ENCODE measurements at regions not wholly inside any gene's neighbourhood (a gene's known extent, or its start where the extent isn't known, plus 50 kb on each side); places are given as distances from the start of the nearest gene placed in this dataset.
"Not testable (repeated sequence)": the region's sequence is repeated elsewhere in the genome, so short reads cannot be mapped to it uniquely, and the experiment has no call there.

GRCh38 chr3:87121856-87122255 lies 105.3 kb upstream of the CHMP2B start:
- H3K9me3 ChIP-seq: no peaks in the 10 kb centered on the region
- intact Hi-C loops (cut with DNase I): no loop called here
- no peaks in the 10 kb centered on the region for H3K4me1 ChIP-seq
- H3K4me3 ChIP-seq (replicated peaks in 1 of 3): no peak overlapping the region
- no peaks in the 10 kb centered on the region for H3K27me3 ChIP-seq
- 80 to 83% methylated on average over 2 of the region's 2 CpGs for WGBS, 2 donors
- H3K36me3 ChIP-seq: no peaks in the 10 kb centered on the region
- no peak for DNase-seq
- H3K27ac ChIP-seq: no peak overlapping the region
- TF ChIP-seq POLR2A (IDR thresholded peaks at IDR 0.05) (no peak), CTCF (IDR thresholded peaks at IDR 0.05) (no peak)

GRCh38 chr3:87120881-87121280 lies 106.2 kb upstream of the CHMP2B start:
- Histone ChIP-seq H3K4me1 (no peaks in the 10 kb centered on the region), H3K27me3 (no peaks in the 10 kb centered on the region), H3K36me3 (no peaks in the 10 kb centered on the region), H3K27ac (no peak overlapping the region), H3K4me3 (replicated peaks in 1 of 3) (no peak overlapping the region), H3K9me3 (no peaks in the 10 kb centered on the region)
- TF ChIP-seq CTCF (IDR thresholded peaks at IDR 0.05): no peak
- TF ChIP-seq POLR2A (IDR thresholded peaks at IDR 0.05): no peak
- WGBS, 2 donors: 68 to 74% methylated on average over 2 of the region's 2 CpGs
- intact Hi-C loops (cut with DNase I): no loop called here
- DNase-seq: no peak

- no peaks in the 10 kb centered on the region for H3K9me3 ChIP-seq
- no peak for DNase-seq
- H3K36me3 ChIP-seq: no peaks in the 10 kb centered on the region
- WGBS, 2 donors: 83 to 84% methylated on average over 1 of the region's 1 CpG
- intact Hi-C loops (cut with DNase I): no loop called here
- H3K27ac ChIP-seq: no peak overlapping the region
- no peaks in the 10 kb centered on the region for H3K27me3 ChIP-seq
- no peaks in the 10 kb centered on the region for H3K4me1 ChIP-seq
- H3K4me3 ChIP-seq (replicated peaks in 1 of 3): no peak overlapping the region
- TF ChIP-seq POLR2A (IDR thresholded peaks at IDR 0.05) (no peak), CTCF (IDR thresholded peaks at IDR 0.05) (no peak)
Measured at GRCh38 chr3:87120236-87120635, 106.9 kb upstream of the CHMP2B start.

- Histone ChIP-seq H3K36me3 (no peaks in the 10 kb centered on the region), H3K9me3 (no peaks in the 10 kb centered on the region), H3K4me3 (replicated peaks in 1 of 3) (no peak overlapping the region), H3K27ac (no peak overlapping the region), H3K27me3 (no peaks in the 10 kb centered on the region), H3K4me1 (no peaks in the 10 kb centered on the region)
- TF ChIP-seq POLR2A (IDR thresholded peaks at IDR 0.05) (no peak), CTCF (IDR thresholded peaks at IDR 0.05) (no peak)
- no peak for DNase-seq
- WGBS, 2 donors: 68 to 75% methylated on average over 1 of the region's 1 CpG
- intact Hi-C loops (cut with DNase I): no loop called here
Measured at GRCh38 chr3:87109465-87109864, 117.6 kb upstream of the CHMP2B start.

- H3K4me3 ChIP-seq (replicated peaks in 1 of 3): no peak overlapping the region
- no peaks in the 10 kb centered on the region for H3K9me3 ChIP-seq
- peaks cover 5 to 9% of the 10 kb centered on the region in 2 donors for H3K4me1 ChIP-seq
- intact Hi-C loops (cut with DNase I): no loop called here
- DNase-seq: no peak
- H3K27ac ChIP-seq: peak overlapping the region in 1 of 3 donors; percentile 54
- TF ChIP-seq POLR2A (IDR thresholded peaks at IDR 0.05) (no peak), CTCF (IDR thresholded peaks at IDR 0.05) (no peak)
- WGBS, 2 donors: 67 to 68% methylated on average over 6 of the region's 6 CpGs
- H3K36me3 ChIP-seq: no peaks in the 10 kb centered on the region
- H3K27me3 ChIP-seq: no peaks in the 10 kb centered on the region
Measured at GRCh38 chr3:87101861-87102625, 111.1 kb upstream of the VGLL3 start.

- H3K9me3 ChIP-seq; intact Hi-C loops (cut with DNase I); H3K36me3 ChIP-seq; H3K4me3 ChIP-seq (replicated peaks in 1 of 3); DNase-seq; H3K4me1 ChIP-seq; H3K27me3 ChIP-seq; H3K27ac ChIP-seq: not testable (repeated sequence)
- 85 to 97% methylated on average over 9 of the region's 9 CpGs for WGBS, 2 donors
Measured at GRCh38 chr3:87097733-87098132, 106.8 kb upstream of the VGLL3 start.

All from thyroid gland (tissue), 4 donors.